PC-9 (cell line): ENCODE measurements at regions not wholly inside any gene's neighbourhood (a gene's known extent, or its start where the extent isn't known, plus 50 kb on each side); places are given as distances from the start of the nearest gene placed in this dataset.

ENCODE experiments used
- BruUV-seq: library from RNA; stranded (reverse); fragments of 400-500 nt; replicated peaks from 2 replicates; lab custom pipeline; 2021; lab: Mats Ljungman, UMichigan
- CTCF ChIA-PET: fragments of 300-600 bp; sonication (Branson Sonifier 250); formaldehyde crosslinking; loops from one replicate; lab custom pipeline; 2022; ENCODE audit warnings: antibody characterized with exemption; lab: Charles Lee
- POLR2A ChIA-PET: fragments of 300-600 bp; sonication (Branson Sonifier 250); formaldehyde crosslinking; loops from one replicate; lab custom pipeline; 2022; ENCODE audit warnings: antibody characterized with exemption; ENCODE audit not compliant: unreplicated experiment; lab: Charles Lee
- DNase-seq, 2 experiments: peaks; one replicate each; pipeline versions ENCODE4 v3.0.0 to v3.0.0-alpha.2; 2015 to 2022; ENCODE audit warnings: mixed read lengths in 1 of 2
- H2AFZ ChIP-seq: fragments of 200-600 bp; sonication (generic); 2 replicates; pipeline ENCODE4 v1.8.1; 2017; ENCODE audit warnings: antibody characterized with exemption
- H3F3A ChIP-seq: fragments of 200-600 bp; sonication (generic); 2 replicates; pipeline ENCODE4 v1.8.1; 2017; ENCODE audit warnings: antibody characterized with exemption, mild to moderate bottlenecking, low read depth; ENCODE audit not compliant: insufficient read depth
- H3K27ac ChIP-seq: fragments of 200-600 bp; sonication (generic); 2 replicates; pipeline ENCODE4 v1.6.1; 2016; ENCODE audit warnings: mixed run types
- H3K27me3 ChIP-seq: fragments of 200-600 bp; sonication (generic); 2 replicates; pipeline ENCODE4 v1.6.1; 2016; ENCODE audit warnings: low read depth, mixed run types; ENCODE audit not compliant: insufficient read depth
- H3K36me3 ChIP-seq: fragments of 200-600 bp; sonication (generic); 2 replicates; pipeline ENCODE4 v1.6.1; 2016; ENCODE audit warnings: low read depth, mixed run types
- H3K4me1 ChIP-seq: fragments of 200-600 bp; sonication (generic); replicated peaks from 2 replicates; pipeline ENCODE4 v1.6.1; 2016; ENCODE audit warnings: mixed run types; ENCODE audit not compliant: insufficient read depth
- H3K4me2 ChIP-seq: fragments of 200-600 bp; sonication (generic); 2 replicates; pipeline ENCODE4 v1.6.1; 2017; ENCODE audit warnings: mixed run types
- H3K4me3 ChIP-seq: fragments of 200-600 bp; sonication (generic); 2 replicates; pipeline ENCODE4 v1.6.1; 2016; ENCODE audit warnings: mixed run types
- H3K79me2 ChIP-seq: fragments of 200-600 bp; sonication (generic); 2 replicates; pipeline ENCODE4 v1.6.1; 2017; ENCODE audit warnings: low read depth, mixed run types
- H3K9me2 ChIP-seq: fragments of 200-600 bp; sonication (generic); 2 replicates; pipeline ENCODE4 v1.8.1; 2017; ENCODE audit warnings: mild to moderate bottlenecking; ENCODE audit not compliant: insufficient read depth
- H3K9me3 ChIP-seq: fragments of 200-600 bp; sonication (generic); 2 replicates; pipeline ENCODE4 v1.8.1; 2016; ENCODE audit warnings: low read depth; ENCODE audit not compliant: insufficient read depth
- H4K20me1 ChIP-seq: fragments of 200-600 bp; sonication (generic); 2 replicates; pipeline ENCODE4 v1.8.1; 2017; ENCODE audit not compliant: insufficient read depth
- EZH2 ChIP-seq: fragments of 200-600 bp; sonication (generic); IDR thresholded peaks from 2 replicates; pipeline ENCODE4 v1.8.0; 2017; ENCODE audit warnings: antibody characterized with exemption, low read depth
- intact Hi-C: fragments of 100-400 bp; cut with micrococcal nuclease; formaldehyde crosslinking; loops from one replicate; pipeline ENCODE4 v1.10.0; 2022; ENCODE audit not compliant: unreplicated experiment
- TF ChIP-seq, protein P1 (sequence below): fragments of 200-600 bp; sonication (generic); conservative IDR thresholded peaks from 2 replicates; pipeline ENCODE4 v1.6.1; 2017; ENCODE audit warnings: mixed run types, antibody characterized with exemption, mild to moderate bottlenecking, moderate library complexity

DNA sequence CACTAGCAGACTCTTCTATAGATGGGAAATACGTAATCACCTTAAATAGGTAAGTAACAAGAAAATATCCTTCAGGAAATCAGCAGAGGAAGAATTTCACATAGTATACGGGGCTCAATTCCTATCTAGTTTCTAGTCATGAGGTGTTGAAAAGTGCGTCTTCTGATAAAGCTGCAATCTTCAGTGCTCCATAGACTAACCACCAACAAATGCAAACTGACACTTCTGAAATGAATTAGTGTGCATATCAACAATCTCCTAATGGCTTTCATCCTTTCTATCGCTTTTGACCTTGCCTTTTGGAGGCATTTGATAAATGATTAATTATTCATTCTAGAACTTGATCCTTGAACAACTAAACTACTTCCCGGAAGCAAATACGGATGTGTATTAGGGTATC lies 2306.6 kb upstream of the AGA start:
- Histone ChIP-seq H3K79me2 (no peaks in the 10 kb centered on the region), H3K4me3 (no peak overlapping the region), H3K36me3 (no peaks in the 10 kb centered on the region), H3F3A (no peaks in the 10 kb centered on the region), H2AFZ (no peak overlapping the region), H3K27me3 (no peaks in the 10 kb centered on the region), H3K4me2 (no peak overlapping the region), H3K9me2 (no peaks in the 10 kb centered on the region; the same call in 1 of the 2 replicates), H4K20me1 (no peaks in the 10 kb centered on the region), H3K4me1 (no peaks in the 10 kb centered on the region), H3K27ac (no peak overlapping the region), H3K9me3 (no peaks in the 10 kb centered on the region)
- POLR2A ChIA-PET = no interaction called here
- TF ChIP-seq, protein P1, sequence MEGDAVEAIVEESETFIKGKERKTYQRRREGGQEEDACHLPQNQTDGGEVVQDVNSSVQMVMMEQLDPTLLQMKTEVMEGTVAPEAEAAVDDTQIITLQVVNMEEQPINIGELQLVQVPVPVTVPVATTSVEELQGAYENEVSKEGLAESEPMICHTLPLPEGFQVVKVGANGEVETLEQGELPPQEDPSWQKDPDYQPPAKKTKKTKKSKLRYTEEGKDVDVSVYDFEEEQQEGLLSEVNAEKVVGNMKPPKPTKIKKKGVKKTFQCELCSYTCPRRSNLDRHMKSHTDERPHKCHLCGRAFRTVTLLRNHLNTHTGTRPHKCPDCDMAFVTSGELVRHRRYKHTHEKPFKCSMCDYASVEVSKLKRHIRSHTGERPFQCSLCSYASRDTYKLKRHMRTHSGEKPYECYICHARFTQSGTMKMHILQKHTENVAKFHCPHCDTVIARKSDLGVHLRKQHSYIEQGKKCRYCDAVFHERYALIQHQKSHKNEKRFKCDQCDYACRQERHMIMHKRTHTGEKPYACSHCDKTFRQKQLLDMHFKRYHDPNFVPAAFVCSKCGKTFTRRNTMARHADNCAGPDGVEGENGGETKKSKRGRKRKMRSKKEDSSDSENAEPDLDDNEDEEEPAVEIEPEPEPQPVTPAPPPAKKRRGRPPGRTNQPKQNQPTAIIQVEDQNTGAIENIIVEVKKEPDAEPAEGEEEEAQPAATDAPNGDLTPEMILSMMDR = no peak
- TF ChIP-seq EZH2 = no peak
- CTCF ChIA-PET = no interaction called here
- BruUV-seq = no TSS peak
- intact Hi-C loops = no loop called here
- DNase-seq = no peak

GRCh38 chr4:179750374-179750773 lies 2308.1 kb upstream of the AGA start:
- Histone ChIP-seq H3K4me3 (no peak overlapping the region), H3F3A (no peaks in the 10 kb centered on the region), H3K27ac (no peak overlapping the region), H3K4me2 (no peak overlapping the region), H2AFZ (no peak overlapping the region), H3K9me3 (no peaks in the 10 kb centered on the region), H3K36me3 (no peaks in the 10 kb centered on the region), H3K9me2 (no peaks in the 10 kb centered on the region; the same call in 1 of the 2 replicates), H4K20me1 (no peaks in the 10 kb centered on the region), H3K79me2 (no peaks in the 10 kb centered on the region), H3K4me1 (no peaks in the 10 kb centered on the region), H3K27me3 (no peaks in the 10 kb centered on the region)
- intact Hi-C loops = no loop called here
- ChIA-PET POLR2A (no interaction called here), CTCF (no interaction called here)
- TF ChIP-seq, protein P1 = no peak
- no peak for TF ChIP-seq EZH2
- DNase-seq = no peak
- no TSS peak for BruUV-seq

GRCh38 chr4:179751669-179752068 lies 2309.4 kb upstream of the AGA start:
- CTCF ChIA-PET = no interaction called here
- Histone ChIP-seq H3K36me3 (no peaks in the 10 kb centered on the region), H3K27ac (no peak overlapping the region), H4K20me1 (no peaks in the 10 kb centered on the region), H3K4me3 (no peak overlapping the region), H3F3A (no peaks in the 10 kb centered on the region), H2AFZ (no peak overlapping the region), H3K9me3 (no peaks in the 10 kb centered on the region), H3K4me2 (no peak overlapping the region), H3K27me3 (no peaks in the 10 kb centered on the region), H3K79me2 (no peaks in the 10 kb centered on the region), H3K9me2 (no peaks in the 10 kb centered on the region; the same call in 1 of the 2 replicates), H3K4me1 (no peaks in the 10 kb centered on the region)
- no peak for DNase-seq
- TF ChIP-seq, protein P1 = no peak
- intact Hi-C loops = no loop called here
- no TSS peak for BruUV-seq
- POLR2A ChIA-PET = no interaction called here
